ENCODE measurements at regions not wholly inside any gene's neighbourhood (a gene's known extent, or its start where the extent isn't known, plus 50 kb on each side); places are given as distances from the start of the nearest gene placed in this dataset.
A peak's percentile ranks its signal among the peaks of the same experiment; 100 is the strongest.

DNA sequence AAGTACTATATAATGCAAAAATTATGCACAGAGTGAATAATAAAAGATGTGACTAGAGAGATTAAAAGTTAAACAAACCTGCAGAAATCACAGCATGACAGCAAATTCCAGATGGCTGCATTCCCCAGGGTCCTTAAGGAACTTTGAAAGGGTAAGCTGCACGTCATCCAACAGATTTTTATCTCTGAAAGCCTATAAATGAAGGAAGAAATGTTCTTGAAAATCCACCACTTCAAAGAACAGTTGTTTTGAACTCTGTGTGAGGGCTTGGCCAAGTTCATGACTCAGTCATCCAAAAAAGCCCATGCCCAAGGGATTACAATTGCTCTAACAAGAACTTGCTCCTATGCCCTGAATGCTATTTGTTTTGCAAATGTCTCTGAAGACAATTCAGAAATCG is 603.6 kb downstream of the PLOD2 start:
- DNase-seq (ENCODE audit: low spot score in 2 of 2), result peak in 1 of 2 donors; percentile 36
- Histone ChIP-seq H3K4me1 (no peaks in the 10 kb centered on the region), H3K4me3 (no peak overlapping the region), H3K27me3 (no peaks in the 10 kb centered on the region), H3K27ac (no peak overlapping the region), H3K36me3 (no peaks in the 10 kb centered on the region), H3K9me3 (peaks cover 0 to 9% (median 0%) of the 10 kb centered on the region in 4 donors)
- WGBS, 2 donors, result 12 to 14% methylated on average over 2 of the region's 2 CpGs
- TF ChIP-seq POLR2A (IDR thresholded peaks at IDR 0.05) (no peak), EP300 (IDR thresholded peaks at IDR 0.05) (peak in 1 of 2 donors; percentile 48)
- TF ChIP-seq, protein P1, sequence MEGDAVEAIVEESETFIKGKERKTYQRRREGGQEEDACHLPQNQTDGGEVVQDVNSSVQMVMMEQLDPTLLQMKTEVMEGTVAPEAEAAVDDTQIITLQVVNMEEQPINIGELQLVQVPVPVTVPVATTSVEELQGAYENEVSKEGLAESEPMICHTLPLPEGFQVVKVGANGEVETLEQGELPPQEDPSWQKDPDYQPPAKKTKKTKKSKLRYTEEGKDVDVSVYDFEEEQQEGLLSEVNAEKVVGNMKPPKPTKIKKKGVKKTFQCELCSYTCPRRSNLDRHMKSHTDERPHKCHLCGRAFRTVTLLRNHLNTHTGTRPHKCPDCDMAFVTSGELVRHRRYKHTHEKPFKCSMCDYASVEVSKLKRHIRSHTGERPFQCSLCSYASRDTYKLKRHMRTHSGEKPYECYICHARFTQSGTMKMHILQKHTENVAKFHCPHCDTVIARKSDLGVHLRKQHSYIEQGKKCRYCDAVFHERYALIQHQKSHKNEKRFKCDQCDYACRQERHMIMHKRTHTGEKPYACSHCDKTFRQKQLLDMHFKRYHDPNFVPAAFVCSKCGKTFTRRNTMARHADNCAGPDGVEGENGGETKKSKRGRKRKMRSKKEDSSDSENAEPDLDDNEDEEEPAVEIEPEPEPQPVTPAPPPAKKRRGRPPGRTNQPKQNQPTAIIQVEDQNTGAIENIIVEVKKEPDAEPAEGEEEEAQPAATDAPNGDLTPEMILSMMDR (IDR thresholded peaks at IDR 0.05), result no peak

DNA sequence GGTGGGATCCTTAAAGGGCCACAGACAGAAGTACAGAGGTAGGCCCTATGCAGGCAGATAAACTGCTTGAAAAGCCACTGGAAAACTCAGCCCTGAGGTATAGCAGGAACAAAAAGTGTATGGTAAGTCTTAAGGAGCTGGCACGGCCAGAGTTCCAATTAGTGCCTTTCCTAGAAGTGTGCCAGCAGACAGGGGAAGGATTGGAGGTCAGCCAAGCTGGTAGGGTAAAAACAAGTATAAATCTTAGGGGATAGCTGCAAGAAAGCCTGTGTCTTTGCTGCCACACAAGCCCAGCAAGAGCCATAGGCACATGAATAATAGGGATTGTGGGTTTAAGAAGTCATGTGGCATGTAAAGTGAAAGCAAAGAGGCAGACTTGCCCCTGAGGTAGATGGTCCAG is 582.5 kb downstream of the PLOD2 start:
- Histone ChIP-seq H3K27ac (no peak overlapping the region), H3K4me3 (no peak overlapping the region), H3K36me3 (no peaks in the 10 kb centered on the region), H3K4me1 (no peaks in the 10 kb centered on the region), H3K9me3 (no peaks in the 10 kb centered on the region), H3K27me3 (no peaks in the 10 kb centered on the region)
- TF ChIP-seq EP300 (IDR thresholded peaks at IDR 0.05) (no peak), POLR2A (IDR thresholded peaks at IDR 0.05) (no peak)
- TF ChIP-seq, protein P1 (IDR thresholded peaks at IDR 0.05), result no peak
- DNase-seq (ENCODE audit: low spot score in 2 of 2), result no peak
- 41 to 68% methylated on average over 1 of the region's 1 CpG for WGBS, 2 donors

DNA sequence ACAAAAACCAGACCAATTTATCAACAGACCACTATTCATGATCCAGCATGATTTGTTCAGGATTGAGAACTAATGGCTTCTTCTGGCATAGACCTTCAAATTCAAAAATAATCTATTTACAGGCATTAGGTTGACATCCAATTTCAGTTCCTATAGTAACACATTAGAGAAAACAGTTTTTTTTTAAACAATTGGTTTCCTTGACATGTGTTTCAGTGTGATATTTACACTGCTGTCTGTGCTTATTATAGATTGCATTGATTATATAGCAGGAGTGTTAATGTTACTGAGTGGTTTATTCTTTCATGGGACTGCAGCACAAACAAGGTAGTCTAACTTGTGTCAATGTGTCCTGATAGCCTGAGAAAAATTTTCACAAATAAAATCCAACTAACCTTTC is 579.3 kb downstream of the PLOD2 start:
- no peaks in the 10 kb centered on the region for H3K4me1 ChIP-seq
- TF ChIP-seq EP300 (IDR thresholded peaks at IDR 0.05), result no peak
- TF ChIP-seq POLR2A (IDR thresholded peaks at IDR 0.05), result no peak
- TF ChIP-seq, protein P1 (IDR thresholded peaks at IDR 0.05), result no peak
- no peak overlapping the region for H3K27ac ChIP-seq
- H3K9me3 ChIP-seq, result no peaks in the 10 kb centered on the region
- no peaks in the 10 kb centered on the region for H3K27me3 ChIP-seq
- no peaks in the 10 kb centered on the region for H3K36me3 ChIP-seq
- no peak for DNase-seq (ENCODE audit: low spot score in 2 of 2)
- H3K4me3 ChIP-seq, result no peak overlapping the region

DNA sequence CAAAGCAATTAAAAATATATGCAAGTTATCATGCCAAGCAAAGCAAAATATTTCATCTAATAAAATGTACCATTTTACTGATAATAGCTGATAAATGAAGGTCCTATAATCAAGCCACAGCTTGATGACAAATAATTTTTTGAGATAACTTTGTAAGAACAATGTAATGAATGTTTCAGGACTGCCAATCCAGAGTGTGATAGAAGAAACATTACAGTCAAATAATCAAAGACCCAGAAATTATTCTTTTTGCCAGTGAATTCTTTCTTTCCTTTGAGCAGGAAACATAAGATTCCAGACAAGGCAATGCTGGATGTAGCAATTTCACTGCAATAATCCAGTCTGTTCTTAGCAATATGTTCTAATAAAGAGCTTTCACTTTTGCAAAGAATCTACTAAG is 556.1 kb downstream of the PLOD2 start:
- Histone ChIP-seq H3K9me3 (no peaks in the 10 kb centered on the region), H3K4me3 (no peak overlapping the region), H3K27me3 (no peaks in the 10 kb centered on the region), H3K36me3 (no peaks in the 10 kb centered on the region), H3K27ac (no peak overlapping the region), H3K4me1 (no peaks in the 10 kb centered on the region)
- TF ChIP-seq EP300 (IDR thresholded peaks at IDR 0.05), result no peak
- TF ChIP-seq, protein P1 (IDR thresholded peaks at IDR 0.05), result no peak
- TF ChIP-seq POLR2A (IDR thresholded peaks at IDR 0.05), result no peak
- DNase-seq (ENCODE audit: low spot score in 2 of 2), result no peak

DNA sequence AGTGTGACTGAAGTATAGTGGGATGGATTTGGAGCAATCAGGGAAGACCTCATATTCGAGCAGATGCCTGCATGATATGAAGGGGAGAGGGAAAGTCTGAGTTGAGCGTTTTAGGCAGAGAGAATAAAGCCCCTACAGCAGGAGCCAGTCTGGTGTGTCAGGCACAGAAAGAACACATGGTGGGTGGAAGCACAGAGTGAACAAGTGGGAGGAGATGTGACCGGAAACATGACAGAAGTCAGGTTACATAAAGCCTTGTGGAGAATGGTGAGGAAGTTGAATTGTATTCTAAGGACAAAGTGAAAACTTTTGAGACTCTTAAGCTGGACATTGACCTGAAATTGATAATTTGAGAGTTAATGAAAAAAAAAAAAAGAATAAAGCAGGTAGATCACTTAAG is 541.0 kb downstream of the PLOD2 start:
- H3K36me3 ChIP-seq, result no peaks in the 10 kb centered on the region
- DNase-seq (ENCODE audit: low spot score in 2 of 2), result no peak
- no peaks in the 10 kb centered on the region for H3K4me1 ChIP-seq
- TF ChIP-seq, protein P1 (IDR thresholded peaks at IDR 0.05), result no peak
- TF ChIP-seq EP300 (IDR thresholded peaks at IDR 0.05), result no peak
- TF ChIP-seq POLR2A (IDR thresholded peaks at IDR 0.05), result no peak
- H3K9me3 ChIP-seq, result no peaks in the 10 kb centered on the region
- H3K27me3 ChIP-seq, result no peaks in the 10 kb centered on the region
- no peak overlapping the region for H3K27ac ChIP-seq
- WGBS, 2 donors, result 75 to 79% methylated on average over 3 of the region's 3 CpGs
- no peak overlapping the region for H3K4me3 ChIP-seq

Data from tibial nerve (tissue), 4 donors.